GM23338 (cell line): ENCODE measurements at regions not wholly inside any gene's neighbourhood (a gene's known extent, or its start where the extent isn't known, plus 50 kb on each side); places are given as distances from the start of the nearest gene placed in this dataset.

Experiments used
- CREB1 ChIP-seq: fragments of 250-450 bp; sonication (Bioruptor Pico); IDR thresholded peaks from 2 replicates; pipeline ENCODE4 v1.5.0; 2020; ENCODE audit warnings: low read depth, mild to moderate bottlenecking, moderate library complexity
- CTCF ChIP-seq, 2 experiments: fragments of 200-600 bp in 1 of 2; sonication (generic) in 1 of 2; conservative IDR thresholded peaks; 2 replicates each; pipeline versions ENCODE4 v1.5.1 to v1.6.1; 2016 to 2017; ENCODE audit warnings: antibody characterized with exemption in 2 of 2, low read depth in 2 of 2, mild to moderate bottlenecking in 2 of 2, moderate library complexity in 1 of 2
- ETS1 ChIP-seq: IDR thresholded peaks from 2 replicates; pipeline ENCODE4 v1.6.1; 2016; ENCODE audit warnings: antibody characterized with exemption
- EZH2 ChIP-seq: fragments of 200-600 bp; sonication (generic); IDR thresholded peaks from one replicate; pipeline ENCODE4 v1.8.0; 2017; ENCODE audit warnings: antibody characterized with exemption, mild to moderate bottlenecking, low read depth; ENCODE audit not compliant: unreplicated experiment
- EZH2phosphoT487 ChIP-seq: fragments of 200-600 bp; sonication (generic); IDR thresholded peaks from one replicate; pipeline ENCODE4 v1.8.1; 2018; ENCODE audit warnings: antibody characterized with exemption; ENCODE audit not compliant: unreplicated experiment
- JUNB ChIP-seq: IDR thresholded peaks from one replicate; pipeline ENCODE4 v1.6.1; 2016; ENCODE audit warnings: antibody characterized with exemption; ENCODE audit not compliant: unreplicated experiment
- POLR2AphosphoS5 ChIP-seq: IDR thresholded peaks from 2 replicates; pipeline ENCODE4 v1.6.1; 2016; ENCODE audit warnings: antibody characterized with exemption, low read depth
- REST ChIP-seq: IDR thresholded peaks from one replicate; pipeline ENCODE4 v1.6.1; 2018; ENCODE audit warnings: antibody characterized with exemption; ENCODE audit not compliant: unreplicated experiment
- ZNF331 ChIP-seq: fragments of 250-450 bp; sonication (Bioruptor Pico); IDR thresholded peaks from 2 replicates; pipeline ENCODE4 v1.5.0; 2020; ENCODE audit warnings: low read depth, mild to moderate bottlenecking, moderate library complexity

DNA sequence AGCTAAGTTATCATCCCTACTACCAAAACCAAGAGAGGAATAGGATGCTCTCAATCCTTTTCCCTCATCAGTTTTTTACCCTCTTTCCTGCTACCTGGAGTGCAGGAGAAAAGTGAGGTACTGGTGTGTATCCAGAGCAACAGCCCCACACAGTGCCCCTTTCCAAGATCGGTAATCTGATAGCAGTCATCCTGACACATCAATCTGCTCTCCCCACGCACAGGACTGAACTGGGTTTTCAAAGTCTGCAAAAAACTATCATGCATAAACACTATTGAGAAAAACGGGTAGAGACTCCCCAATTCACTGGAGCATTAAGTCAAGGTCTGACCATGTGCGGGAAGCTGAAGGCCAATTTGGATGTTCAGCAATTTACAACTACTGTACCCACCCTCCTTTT, 284.8 kb downstream of the RBM26 start:
- TF ChIP-seq CTCF (conservative IDR thresholded peaks at IDR 0.05; ENCODE audit: low read depth in 2 of 2) = no peak
- TF ChIP-seq JUNB = no peak
- TF ChIP-seq EZH2phosphoT487 = no peak
- TF ChIP-seq EZH2 = no peak
- no peak for TF ChIP-seq POLR2AphosphoS5
- no peak for TF ChIP-seq REST
- TF ChIP-seq ZNF331 (CRISPR knock-in tag) = no peak
- TF ChIP-seq CREB1 (CRISPR knock-in tag) = no peak
- no peak for TF ChIP-seq ETS1
